GM06990 (cell line): ENCODE measurements at regions not wholly inside any gene's neighbourhood (a gene's known extent, or its start where the extent isn't known, plus 50 kb on each side); places are given as distances from the start of the nearest gene placed in this dataset.

Source experiments
- DNase-seq: peaks from one replicate; pipeline ENCODE4 v3.0.0-alpha.2; 2011; ENCODE audit not compliant: insufficient read length; ENCODE audit errors: extremely low read depth
- H3K27me3 ChIP-seq: replicated peaks from 2 replicates; pipeline ENCODE4 v1.6.0; 2011; ENCODE audit warnings: low read length; ENCODE audit not compliant: control insufficient read depth, insufficient read depth
- H3K36me3 ChIP-seq: 2 replicates; pipeline ENCODE4 v1.5.1; 2011; ENCODE audit warnings: low read length; ENCODE audit not compliant: control insufficient read depth, insufficient read depth
- H3K4me3 ChIP-seq: replicated peaks from 2 replicates; pipeline ENCODE4 v1.5.1; 2011; ENCODE audit warnings: low read depth, mild to moderate bottlenecking, control low read depth, low read length
- CTCF ChIP-seq: IDR thresholded peaks from 2 replicates; pipeline ENCODE4 v1.5.1; 2011; ENCODE audit warnings: low read length, control low read depth, mild to moderate bottlenecking, inconsistent platforms; ENCODE audit not compliant: insufficient read depth, poor library complexity, severe bottlenecking

GRCh38 chr7:17134786-17135185, 163.7 kb upstream of the AHR start:
- DNase-seq = peak; percentile 29

GRCh38 chr7:17136126-17136525, 162.3 kb upstream of the AHR start:
- TF ChIP-seq CTCF = no peak
- H3K4me3 ChIP-seq = no peak overlapping the region
- no peaks in the 10 kb centered on the region for H3K27me3 ChIP-seq
- no peaks in the 10 kb centered on the region for H3K36me3 ChIP-seq
- no peak for DNase-seq

More at GRCh38 chr7:17134786-17135185, 163.7 kb upstream of the AHR start:
- H3K27me3 ChIP-seq = no peaks in the 10 kb centered on the region
- no peak overlapping the region for H3K4me3 ChIP-seq
- TF ChIP-seq CTCF = no peak
- H3K36me3 ChIP-seq = no peaks in the 10 kb centered on the region

GRCh38 chr7:17139081-17139480, 159.4 kb upstream of the AHR start:
- Histone ChIP-seq H3K4me3 (no peak overlapping the region), H3K27me3 (no peaks in the 10 kb centered on the region), H3K36me3 (no peaks in the 10 kb centered on the region)
- TF ChIP-seq CTCF = no peak
- DNase-seq = no peak

- H3K36me3 ChIP-seq = no peaks in the 10 kb centered on the region
- no peak for DNase-seq
- H3K4me3 ChIP-seq = no peak overlapping the region
- TF ChIP-seq CTCF = no peak
- H3K27me3 ChIP-seq = no peaks in the 10 kb centered on the region
Measured at GRCh38 chr7:17140406-17140805, 158.0 kb upstream of the AHR start.

- DNase-seq = no peak
- Histone ChIP-seq H3K4me3 (no peak overlapping the region), H3K27me3 (no peaks in the 10 kb centered on the region), H3K36me3 (no peaks in the 10 kb centered on the region)
- TF ChIP-seq CTCF = no peak
Measured at GRCh38 chr7:17142831-17143541, 155.5 kb upstream of the AHR start.

- no peak for DNase-seq
- H3K4me3 ChIP-seq = no peak overlapping the region
- no peaks in the 10 kb centered on the region for H3K27me3 ChIP-seq
- no peaks in the 10 kb centered on the region for H3K36me3 ChIP-seq
- TF ChIP-seq CTCF = no peak
Measured at GRCh38 chr7:17144322-17144721, 154.1 kb upstream of the AHR start.
